Panc1 (cell line): ENCODE measurements at regions not wholly inside any gene's neighbourhood (a gene's known extent, or its start where the extent isn't known, plus 50 kb on each side); places are given as distances from the start of the nearest gene placed in this dataset.

ENCODE experiments used
- ATAC-seq: fragments of 200-7000 bp; cut with Tn5 transposase; 2 replicates; pipeline ENCODE4 v1.9.1; 2020; ENCODE audit warnings: mild to moderate bottlenecking, moderate library complexity
- BruUV-seq: library from RNA; stranded (reverse); fragments of 400-500 nt; replicated peaks from 2 replicates; lab custom pipeline; 2021; lab: Mats Ljungman, UMichigan
- CTCF ChIA-PET: fragments of 300-600 bp; sonication (Branson Sonifier 250); formaldehyde crosslinking; loops from one replicate; lab custom pipeline; 2022; ENCODE audit warnings: antibody characterized with exemption; lab: Charles Lee
- POLR2A ChIA-PET: fragments of 300-600 bp; sonication (Branson Sonifier 250); formaldehyde crosslinking; loops from one replicate; lab custom pipeline; 2022; ENCODE audit warnings: antibody characterized with exemption; lab: Charles Lee
- DNase-seq: peaks from one replicate; pipeline ENCODE4 v3.0.0-alpha.2; 2010; ENCODE audit warnings: low read depth, low spot score
- H3K27ac ChIP-seq: 2 replicates; pipeline ENCODE4 v1.5.1; 2011; ENCODE audit warnings: mild to moderate bottlenecking, low read length, inconsistent platforms
- H3K27me3 ChIP-seq: fragments of 200-500 bp; sonication (Bioruptor generic); 2 replicates; pipeline ENCODE4 v1.6.0; 2014; ENCODE audit warnings: low read length, inconsistent platforms; ENCODE audit not compliant: control insufficient read depth, insufficient read depth
- H3K36me3 ChIP-seq: fragments of 200-500 bp; sonication (Bioruptor generic); 2 replicates; pipeline ENCODE4 v1.5.1; 2014; ENCODE audit warnings: inconsistent platforms, mild to moderate bottlenecking, low read length, moderate library complexity; ENCODE audit not compliant: control insufficient read depth, insufficient read depth
- H3K4me1 ChIP-seq: 2 replicates; pipeline ENCODE4 v1.5.1; 2011; ENCODE audit warnings: inconsistent platforms, mild to moderate bottlenecking, low read length, moderate library complexity; ENCODE audit not compliant: control insufficient read depth, insufficient read depth
- H3K4me3 ChIP-seq, 2 experiments: 2 replicates each; pipeline ENCODE4 v1.5.1; 2011 to 2012; ENCODE audit warnings: low read depth in 2 of 2, low read length in 2 of 2, mild to moderate bottlenecking in 2 of 2, inconsistent platforms in 1 of 2, moderate library complexity in 1 of 2
- H3K9me3 ChIP-seq: fragments of 200-500 bp; sonication (Bioruptor generic); 2 replicates; pipeline ENCODE4 v1.5.1; 2014; ENCODE audit warnings: low read depth, mild to moderate bottlenecking, inconsistent platforms, low read length, moderate library complexity; ENCODE audit not compliant: control insufficient read depth, insufficient read depth
- CTCF ChIP-seq: fragments of 450-650 bp; IDR thresholded peaks from 2 replicates; pipeline ENCODE4 v1.5.1; 2017; ENCODE audit warnings: mild to moderate bottlenecking
- POLR2AphosphoS5 ChIP-seq: IDR thresholded peaks from 2 replicates; pipeline ENCODE4 v1.6.1; 2012; ENCODE audit warnings: mild to moderate bottlenecking, low read depth, low read length, moderate library complexity
- REST ChIP-seq, 2 experiments: IDR thresholded peaks; 2 replicates each; pipeline ENCODE4 v1.6.1; 2011 to 2012; ENCODE audit warnings: low read depth in 2 of 2, control low read depth in 1 of 2, low read length in 1 of 2, mild to moderate bottlenecking in 1 of 2, moderate library complexity in 1 of 2; ENCODE audit not compliant: insufficient read depth in 1 of 2
- SIN3A ChIP-seq: IDR thresholded peaks from 2 replicates; pipeline ENCODE4 v1.6.1; 2012; ENCODE audit warnings: low read depth, mild to moderate bottlenecking, low read length, moderate library complexity, borderline replicate concordance; ENCODE audit not compliant: insufficient read depth
- TCF7L2 ChIP-seq: IDR thresholded peaks from 2 replicates; pipeline ENCODE4 v1.6.1; 2011; ENCODE audit warnings: mild to moderate bottlenecking, low read depth, low read length, inconsistent platforms
- in situ Hi-C: cut with HindIII; loops from 2 replicates; pipeline ENCODE4 v1.10.0; 2016; ENCODE audit warnings: low sequenced_read_pairs, low pct_unique_long_range_greater_than_20kb
- intact Hi-C: fragments of 100-400 bp; cut with micrococcal nuclease; formaldehyde crosslinking; loops from one replicate; pipeline ENCODE4 v1.10.0; 2022; ENCODE audit not compliant: unreplicated experiment

- BruUV-seq, result no TSS peak
- Histone ChIP-seq H3K36me3 (no peaks in the 10 kb centered on the region), H3K4me3 (no peak overlapping the region), H3K4me1 (no peaks in the 10 kb centered on the region), H3K27me3 (no peaks in the 10 kb centered on the region), H3K27ac (no peak overlapping the region), H3K9me3 (no peaks in the 10 kb centered on the region)
- intact Hi-C loops, result no loop called here
- CTCF ChIA-PET, result no interaction called here
- ATAC-seq (no peak), DNase-seq (no peak)
- in situ Hi-C loops, result no loop called here
- TF ChIP-seq TCF7L2 (no peak), POLR2AphosphoS5 (no peak), REST (IDR thresholded peaks at IDR 0.05; ENCODE audit: insufficient read depth in 1 of 2, low read depth in 2 of 2, low read length in 1 of 2) (no peak), CTCF (no peak), SIN3A (no peak)
- POLR2A ChIA-PET, result no interaction called here
These were observed 147.9 kb upstream of the ID2 start for GRCh38 chr2:8533923-8534322.

GRCh38 chr2:8534386-8534728 lies 147.5 kb upstream of the ID2 start:
- TF ChIP-seq POLR2AphosphoS5 (no peak), REST (IDR thresholded peaks at IDR 0.05; ENCODE audit: insufficient read depth in 1 of 2, low read depth in 2 of 2, low read length in 1 of 2) (no peak), CTCF (no peak), TCF7L2 (no peak), SIN3A (no peak)
- DNase-seq (no peak), ATAC-seq (no peak)
- intact Hi-C loops (no loop called here), in situ Hi-C loops (no loop called here)
- ChIA-PET CTCF (no interaction called here), POLR2A (no interaction called here)
- Histone ChIP-seq H3K27me3 (no peaks in the 10 kb centered on the region), H3K9me3 (no peaks in the 10 kb centered on the region), H3K4me1 (no peaks in the 10 kb centered on the region), H3K4me3 (no peak overlapping the region), H3K36me3 (no peaks in the 10 kb centered on the region), H3K27ac (no peak overlapping the region)
- no TSS peak for BruUV-seq
